ENCODE measurements at regions not wholly inside any gene's neighbourhood (a gene's known extent, or its start where the extent isn't known, plus 50 kb on each side); places are given as distances from the start of the nearest gene placed in this dataset.
A peak's percentile ranks its signal among the peaks of the same experiment; 100 is the strongest.

DNA sequence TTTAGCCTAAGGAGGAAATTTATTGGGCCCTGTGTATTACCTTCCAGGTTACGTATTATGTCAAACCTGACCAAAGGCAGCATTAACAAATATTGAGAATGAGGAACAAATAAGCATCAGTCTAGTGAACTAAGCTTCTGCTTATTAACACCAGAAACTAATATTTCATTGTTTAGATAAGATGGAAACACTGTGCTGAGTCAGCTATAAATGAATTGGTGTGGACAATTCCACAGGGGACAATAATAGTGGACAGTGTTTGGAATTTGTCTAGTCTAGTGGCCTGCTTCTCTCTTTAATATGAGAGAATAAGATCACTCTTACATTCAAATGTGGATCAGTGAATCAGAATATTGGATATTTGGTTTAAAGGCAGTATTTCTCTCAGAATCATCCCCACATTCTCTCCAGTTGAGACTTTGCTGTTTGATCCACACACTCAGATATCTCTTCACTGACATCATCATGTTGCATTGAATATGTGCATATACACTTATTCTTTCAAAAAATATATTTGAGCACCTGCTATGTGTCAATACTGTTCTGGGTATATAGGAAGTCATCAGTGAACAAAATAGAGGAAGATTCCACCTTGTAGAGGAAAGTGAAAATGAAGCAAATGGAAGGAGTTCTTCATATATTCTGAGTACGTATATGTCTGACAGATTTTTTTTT is 136.3 kb downstream of the DIO2 start:
- no peak for DNase-seq (ENCODE audit: low read depth)
- no peak overlapping the region for H3K4me3 ChIP-seq (replicated peaks; ENCODE audit: low read depth, low read length)
- no peak for TF ChIP-seq CTCF (IDR thresholded peaks at IDR 0.05; ENCODE audit: low read length, missing control alignments)

GRCh38 chr14:80059041-80059440 is 152.3 kb downstream of the DIO2 start:
- no peak for TF ChIP-seq CTCF (IDR thresholded peaks at IDR 0.05; ENCODE audit: low read length, missing control alignments)
- DNase-seq (ENCODE audit: low read depth), result no peak
- no peak overlapping the region for H3K4me3 ChIP-seq (replicated peaks; ENCODE audit: low read depth, low read length)

DNA sequence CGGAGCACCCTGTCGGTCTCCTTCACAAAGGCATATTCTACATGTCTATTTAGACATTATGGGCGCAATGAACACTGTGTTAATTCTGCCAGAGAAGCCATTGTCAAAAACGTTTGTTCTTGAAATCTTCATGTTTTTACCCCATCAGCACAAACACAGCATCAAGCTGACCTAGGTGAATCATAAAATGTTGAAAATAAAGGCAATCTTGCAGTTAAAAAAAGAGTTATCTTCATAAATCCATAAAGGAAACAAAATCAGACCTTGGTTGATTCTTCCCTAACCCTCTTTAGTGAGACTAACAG is 154.9 kb downstream of the DIO2 start:
- no peak for TF ChIP-seq CTCF (IDR thresholded peaks at IDR 0.05; ENCODE audit: low read length, missing control alignments)

GRCh38 chr14:80055667-80056496 is 155.4 kb downstream of the DIO2 start:
- peak; percentile 81 for TF ChIP-seq CTCF (IDR thresholded peaks at IDR 0.05; ENCODE audit: low read length, missing control alignments)
- no peak overlapping the region for H3K4me3 ChIP-seq (replicated peaks; ENCODE audit: low read depth, low read length)
- peak; percentile 71 for DNase-seq (ENCODE audit: low read depth)

More for the DNA sequence above, 154.9 kb downstream of the DIO2 start:
- H3K4me3 ChIP-seq (replicated peaks; ENCODE audit: low read depth, low read length), result no peak overlapping the region
- no peak for DNase-seq (ENCODE audit: low read depth)

DNA sequence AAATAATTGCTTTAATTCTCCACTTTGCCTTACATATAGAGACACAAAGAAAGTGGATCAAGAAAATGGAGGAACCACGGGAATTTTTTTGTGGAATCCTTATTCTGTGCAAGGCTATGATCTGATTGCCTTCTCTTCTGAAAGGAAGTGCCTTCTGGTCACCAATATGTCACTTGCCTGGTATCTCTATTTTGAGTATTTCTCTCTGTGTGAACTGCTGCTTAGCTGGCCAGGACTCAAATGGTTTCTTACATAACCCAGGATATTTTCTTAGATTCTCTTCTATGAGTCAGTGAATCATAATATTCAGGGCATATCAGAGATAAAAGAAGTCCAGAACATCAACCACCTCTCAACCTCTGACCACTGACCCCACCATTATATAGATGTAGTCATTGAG is 156.1 kb downstream of the DIO2 start:
- H3K4me3 ChIP-seq (replicated peaks; ENCODE audit: low read depth, low read length), result no peak overlapping the region
- peak; percentile 3 for DNase-seq (ENCODE audit: low read depth)
- TF ChIP-seq CTCF (IDR thresholded peaks at IDR 0.05; ENCODE audit: low read length, missing control alignments), result no peak

- TF ChIP-seq CTCF (IDR thresholded peaks at IDR 0.05; ENCODE audit: low read length, missing control alignments), result no peak
- no peak for DNase-seq (ENCODE audit: low read depth)
Observed at GRCh38 chr14:80054020-80054419, 157.3 kb downstream of the DIO2 start.

More at GRCh38 chr14:80054020-80054419, 157.3 kb downstream of the DIO2 start:
- no peak overlapping the region for H3K4me3 ChIP-seq (replicated peaks; ENCODE audit: low read depth, low read length)

Data from fibroblast of pulmonary artery (primary cell).